IPS DF 4.7 (cell line): ENCODE measurements at regions not wholly inside any gene's neighbourhood (a gene's known extent, or its start where the extent isn't known, plus 50 kb on each side); places are given as distances from the start of the nearest gene placed in this dataset.

ENCODE experiments used
- DNase-seq: peaks from one replicate; pipeline ENCODE4 v3.0.0-alpha.2; 2013; ENCODE audit warnings: low spot score; ENCODE audit errors: extremely low read depth

GRCh38 chr7:70907259-70908247 is 224.4 kb upstream of the GALNT17 start:
- DNase-seq, result no peak

- no peak for DNase-seq
Measured at GRCh38 chr7:70913924-70914323, 218.0 kb upstream of the GALNT17 start.

- DNase-seq, result no peak
Measured at GRCh38 chr7:70915067-70915466, 216.9 kb upstream of the GALNT17 start.

GRCh38 chr7:70919481-70920073 is 212.4 kb upstream of the GALNT17 start:
- no peak for DNase-seq

- no peak for DNase-seq
Measured at GRCh38 chr7:70920876-70921275, 211.1 kb upstream of the GALNT17 start.

- DNase-seq, result no peak
Measured at GRCh38 chr7:70923181-70923845, 208.6 kb upstream of the GALNT17 start.

GRCh38 chr7:70925411-70926115 is 206.4 kb upstream of the GALNT17 start:
- peak; percentile 44 for DNase-seq

GRCh38 chr7:70926666-70927065 is 205.3 kb upstream of the GALNT17 start:
- no peak for DNase-seq

GRCh38 chr7:70935311-70935710 is 196.6 kb upstream of the GALNT17 start:
- DNase-seq, result no peak

GRCh38 chr7:70935854-70936253 is 196.1 kb upstream of the GALNT17 start:
- DNase-seq, result no peak

- DNase-seq, result no peak
Measured at GRCh38 chr7:70937424-70937823, 194.5 kb upstream of the GALNT17 start.

- no peak for DNase-seq
Measured at GRCh38 chr7:70940597-70940996, 191.3 kb upstream of the GALNT17 start.

GRCh38 chr7:70942791-70943190 is 189.2 kb upstream of the GALNT17 start:
- DNase-seq, result no peak

GRCh38 chr7:70944516-70944915 is 187.4 kb upstream of the GALNT17 start:
- no peak for DNase-seq

GRCh38 chr7:70947181-70947580 is 184.8 kb upstream of the GALNT17 start:
- DNase-seq, result no peak

GRCh38 chr7:70949862-70950261 is 182.1 kb upstream of the GALNT17 start:
- no peak for DNase-seq

GRCh38 chr7:70951271-70951962 is 180.5 kb upstream of the GALNT17 start:
- no peak for DNase-seq

- no peak for DNase-seq
Measured at GRCh38 chr7:70952311-70952710, 179.6 kb upstream of the GALNT17 start.

- no peak for DNase-seq
Measured at GRCh38 chr7:70953331-70953741, 178.6 kb upstream of the GALNT17 start.

GRCh38 chr7:70953796-70954195 is 178.1 kb upstream of the GALNT17 start:
- no peak for DNase-seq

- no peak for DNase-seq
Measured at GRCh38 chr7:70972693-70973092, 159.3 kb upstream of the GALNT17 start.
